DMS53 treated with DMSO at 0.1 percent for 48 hours (cell line): ENCODE measurements at regions not wholly inside any gene's neighbourhood (a gene's known extent, or its start where the extent isn't known, plus 50 kb on each side); places are given as distances from the start of the nearest gene placed in this dataset.

Experiments used
- DNase-seq: peaks from one replicate; lab custom pipeline; 2025; ENCODE audit not compliant: unreplicated experiment; lab: John Stamatoyannopoulos, UW

DNA sequence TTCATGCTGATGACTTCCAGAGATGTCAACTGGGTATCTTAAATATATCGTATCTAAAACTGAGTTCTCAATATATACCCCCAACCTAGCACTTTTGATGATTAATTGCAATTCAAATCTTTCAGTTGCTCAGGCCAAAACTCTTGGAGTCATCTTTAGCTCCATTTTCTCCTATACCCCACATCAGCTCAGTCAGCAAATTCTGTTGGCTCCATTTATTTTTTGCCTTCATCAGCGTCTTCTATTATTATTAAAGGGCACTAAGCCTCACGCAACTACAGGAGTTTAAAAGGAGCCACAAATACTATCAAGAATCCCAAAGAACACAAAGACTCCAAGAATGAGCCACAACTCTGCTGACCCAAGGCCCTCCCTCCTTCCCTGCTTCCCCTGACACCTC lies 134.9 kb downstream of the KCTD12 start:
- DNase-seq, result no peak

DNA sequence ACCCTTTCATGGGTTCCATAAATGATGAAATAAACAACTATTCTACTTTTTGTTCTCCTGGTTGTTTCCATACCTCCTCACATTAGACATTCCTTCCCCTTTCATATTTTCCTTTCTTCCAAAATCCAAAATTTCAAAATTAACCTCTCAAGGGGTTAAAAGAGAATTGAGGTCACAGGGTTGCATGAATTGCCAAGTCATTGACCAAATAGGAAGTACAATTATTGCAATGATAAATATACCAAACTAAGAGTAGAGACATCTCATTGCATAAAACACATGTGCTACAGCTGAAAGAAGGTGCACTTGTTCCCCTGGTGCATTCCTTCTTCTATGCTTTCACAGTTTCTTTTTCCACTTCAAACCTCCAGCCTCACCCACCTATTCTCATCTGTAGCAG lies 136.1 kb downstream of the KCTD12 start:
- DNase-seq, result no peak

DNA sequence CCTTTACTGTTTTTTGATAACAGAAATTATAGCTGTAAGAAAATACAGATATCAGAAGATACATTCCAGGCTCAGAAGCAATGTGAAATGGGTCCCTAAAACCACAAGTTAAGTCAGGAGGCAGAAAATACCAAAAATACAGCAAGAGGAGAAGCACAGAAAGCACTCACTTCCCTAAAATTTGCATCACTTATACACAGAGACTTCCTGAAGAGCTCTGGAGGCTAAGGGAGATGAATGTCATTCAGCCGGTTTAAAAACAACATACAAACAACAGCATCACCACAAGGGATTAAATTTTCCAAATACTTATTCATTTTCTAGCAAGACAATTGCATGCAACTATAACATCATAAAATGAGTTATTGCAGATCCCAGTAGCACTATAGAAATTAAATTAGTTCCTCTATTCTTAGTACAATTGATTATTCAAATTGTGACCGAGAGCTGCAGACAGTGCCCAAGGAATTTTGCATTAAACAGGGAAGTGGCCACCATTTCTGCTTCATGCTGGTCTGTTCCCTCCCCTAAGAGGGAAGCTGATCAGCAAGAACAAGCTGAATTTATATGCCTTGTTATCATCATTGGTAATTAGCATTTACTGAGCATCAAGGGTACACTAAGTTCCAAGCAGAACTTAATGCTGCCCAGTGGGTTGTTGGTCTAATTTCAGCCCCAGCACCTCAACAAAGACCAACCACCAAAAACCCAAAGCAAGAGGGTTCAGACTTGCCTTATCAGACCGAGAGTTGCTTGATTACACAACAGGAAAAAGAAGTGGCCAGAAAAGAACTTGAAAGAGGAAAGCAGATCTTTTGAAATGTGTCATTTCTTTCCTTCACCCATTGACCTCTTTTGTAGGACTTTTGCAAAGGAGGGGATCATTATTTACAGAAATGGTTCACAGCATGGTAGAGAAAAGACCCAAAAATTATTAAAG lies 140.7 kb downstream of the KCTD12 start:
- DNase-seq, result no peak

- no peak for DNase-seq
Observed at GRCh38 chr13:76741624-76742023, 144.6 kb downstream of the KCTD12 start.

GRCh38 chr13:76741046-76741445 lies 145.2 kb downstream of the KCTD12 start:
- no peak for DNase-seq

- DNase-seq, result no peak
Observed at GRCh38 chr13:76738616-76739015, 147.6 kb downstream of the KCTD12 start.

DNA sequence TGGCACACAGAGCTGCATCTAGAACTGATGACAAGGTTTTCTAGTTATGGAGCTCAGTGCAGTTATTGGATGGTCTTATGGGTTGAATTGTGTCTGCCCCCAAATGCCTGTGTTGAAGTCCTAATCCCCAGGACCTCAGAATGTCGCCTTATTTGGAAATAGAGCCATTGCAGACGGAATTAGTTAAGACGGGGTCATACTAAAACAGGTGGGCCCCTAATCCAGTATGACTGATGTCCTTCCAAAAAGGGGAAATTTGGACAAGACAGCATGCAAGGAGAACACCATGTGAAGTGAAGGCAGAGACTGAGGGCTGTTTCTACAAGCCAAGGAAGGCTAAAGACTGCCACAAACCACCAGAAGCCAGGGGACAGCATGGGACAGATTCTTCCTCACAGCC lies 148.7 kb downstream of the KCTD12 start:
- DNase-seq, result no peak

DNA sequence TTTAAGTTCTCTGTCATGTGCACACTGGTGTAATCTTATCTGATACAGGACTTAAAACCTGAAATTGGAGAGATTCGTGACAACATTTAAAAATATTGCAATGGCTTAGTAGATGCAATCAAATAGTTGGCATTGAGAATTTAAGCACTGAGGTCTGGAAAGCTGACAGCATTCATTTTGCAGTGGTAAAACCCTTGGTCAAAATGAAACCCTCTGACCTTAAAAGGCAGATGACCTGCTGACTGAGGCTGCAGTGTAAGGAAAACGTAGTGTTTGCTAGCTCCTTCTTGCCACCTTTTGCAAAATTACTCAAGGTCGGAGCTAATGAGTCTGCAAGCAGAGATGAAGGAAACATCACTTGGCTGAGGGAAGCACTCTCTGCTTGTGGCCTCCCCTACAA lies 150.6 kb downstream of the KCTD12 start:
- no peak for DNase-seq

DNA sequence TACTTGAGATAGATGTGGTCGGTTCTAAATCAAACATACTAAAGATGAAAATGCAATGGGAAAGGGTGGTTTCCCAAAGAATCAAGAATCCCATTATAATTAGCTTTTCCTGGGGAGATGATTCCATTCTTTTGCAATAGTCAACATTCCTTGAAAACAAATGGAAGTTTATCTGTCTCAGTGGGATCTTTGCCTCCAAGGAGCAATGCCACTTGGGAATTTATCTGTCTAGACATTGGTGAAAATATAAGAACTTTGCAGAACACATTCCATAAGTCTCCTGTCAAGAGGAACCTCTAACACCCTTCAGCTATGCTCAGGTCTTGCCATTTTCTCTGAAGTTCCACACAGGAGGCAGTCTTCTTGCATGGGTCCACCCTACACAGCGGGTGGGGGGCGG lies 152.5 kb downstream of the KCTD12 start:
- DNase-seq, result no peak

- no peak for DNase-seq
Observed at GRCh38 chr13:76732367-76732766, 153.8 kb downstream of the KCTD12 start.

DNA sequence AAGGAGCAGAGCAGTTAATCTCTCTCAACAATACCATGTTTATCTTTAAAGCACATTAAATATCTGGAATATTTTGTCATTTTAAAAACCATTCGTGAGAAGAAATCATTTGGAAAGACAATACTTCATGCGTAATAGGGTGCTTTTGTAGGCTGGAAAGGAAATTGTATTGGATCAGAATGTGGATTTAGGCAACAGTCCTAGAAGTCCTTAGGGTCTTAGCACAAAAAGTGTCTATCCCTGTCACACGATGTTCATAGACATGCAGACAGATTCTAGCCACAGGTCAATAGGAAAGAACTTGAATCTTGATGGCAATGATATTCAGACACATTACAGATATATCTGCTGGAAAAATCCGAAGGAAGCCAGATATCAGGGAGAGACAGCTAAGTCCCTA lies 156.0 kb downstream of the KCTD12 start:
- no peak for DNase-seq

GRCh38 chr13:76729691-76730090 lies 156.5 kb downstream of the KCTD12 start:
- DNase-seq, result no peak

DNA sequence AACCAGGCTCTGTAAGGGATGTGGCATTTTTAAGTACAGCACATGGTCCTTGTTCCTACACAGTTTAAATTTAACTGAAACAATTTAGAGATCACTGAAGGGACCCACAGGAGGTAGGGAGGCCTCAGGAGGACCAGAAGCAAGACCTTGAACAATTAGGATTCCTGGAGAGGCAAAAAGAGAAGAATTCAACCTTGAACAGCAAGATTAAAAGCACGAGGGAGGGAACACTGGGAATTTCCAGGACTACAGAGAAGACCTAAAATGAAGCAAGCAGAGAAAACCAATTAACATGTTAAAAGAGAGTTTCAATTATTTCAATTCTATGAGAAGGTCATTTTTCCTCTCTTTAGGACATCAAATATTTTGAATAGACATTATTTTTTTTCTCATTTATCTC lies 160.3 kb downstream of the KCTD12 start:
- DNase-seq, result no peak

DNA sequence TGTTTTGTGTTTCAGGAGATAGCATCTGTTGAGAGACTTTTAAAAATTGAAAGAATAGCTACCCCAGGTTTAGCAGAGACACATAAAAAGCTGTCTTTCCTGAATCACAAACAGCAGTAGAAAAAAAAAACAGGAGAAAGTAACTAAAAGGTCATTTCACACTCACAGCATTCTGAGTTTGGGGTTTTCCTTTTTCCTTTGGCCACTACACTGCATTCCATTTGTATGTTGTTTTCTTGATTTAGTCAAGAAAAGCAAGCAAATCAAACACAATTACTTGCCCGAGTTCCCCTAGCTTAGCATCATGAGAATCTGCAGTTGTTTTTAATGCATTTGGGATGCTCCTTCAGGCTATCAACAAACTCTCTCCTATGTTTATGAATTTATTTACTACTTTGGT lies 161.0 kb downstream of the KCTD12 start:
- no peak for DNase-seq

DNA sequence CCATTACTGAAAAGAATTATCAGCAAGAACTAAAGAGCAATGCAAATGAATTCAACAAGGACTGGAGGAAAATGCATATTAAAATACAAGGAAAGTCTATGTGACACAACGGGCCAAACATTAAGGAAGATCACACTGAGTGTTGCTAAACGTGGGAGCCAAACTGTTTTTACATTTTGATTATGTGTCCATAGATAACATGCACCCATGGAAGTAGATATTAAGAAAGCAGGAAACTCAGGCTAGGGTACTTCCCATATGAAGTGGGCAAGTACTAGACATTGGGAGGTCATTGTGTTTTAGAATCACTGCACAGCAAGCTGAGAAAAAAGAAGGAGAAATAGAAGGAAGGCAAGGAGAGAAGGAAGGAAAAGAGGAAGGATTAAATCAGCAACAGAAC lies 161.8 kb downstream of the KCTD12 start:
- no peak for DNase-seq

DNA sequence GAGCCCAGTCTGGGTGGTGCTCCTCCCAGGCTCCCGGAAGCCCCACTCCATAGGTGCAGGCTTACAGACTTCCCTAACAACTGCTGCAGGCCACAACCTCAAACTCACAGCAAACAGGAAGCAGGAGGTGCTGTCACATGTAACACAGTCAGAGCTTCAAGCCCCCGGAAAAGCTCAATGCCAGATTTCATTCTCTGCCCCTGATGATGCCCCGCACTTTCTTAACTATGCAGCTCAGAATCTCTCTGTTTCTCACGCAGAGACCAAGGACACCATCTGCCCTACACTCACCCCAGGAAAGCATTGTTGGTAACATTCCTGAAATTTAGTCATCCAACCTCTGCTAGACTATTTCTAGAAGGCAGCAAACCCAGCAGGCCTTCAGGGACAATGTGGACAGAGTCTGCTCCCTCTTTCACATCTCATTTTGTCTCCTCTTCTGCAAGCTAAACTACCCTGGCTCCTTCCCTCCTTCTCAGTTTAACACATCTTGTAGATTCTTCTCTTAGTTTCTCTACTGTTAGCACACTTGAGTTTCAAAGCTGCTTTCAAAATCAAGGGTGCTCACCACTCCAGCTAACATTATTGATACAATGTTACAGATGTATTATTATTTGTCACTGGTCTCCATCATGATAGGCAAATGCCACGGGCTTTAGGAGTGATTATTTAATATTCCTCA lies 162.5 kb downstream of the KCTD12 start:
- DNase-seq, result no peak

GRCh38 chr13:76722782-76723181 lies 163.4 kb downstream of the KCTD12 start:
- no peak for DNase-seq

- DNase-seq, result no peak
Observed at GRCh38 chr13:76720821-76721220, 165.4 kb downstream of the KCTD12 start.

DNA sequence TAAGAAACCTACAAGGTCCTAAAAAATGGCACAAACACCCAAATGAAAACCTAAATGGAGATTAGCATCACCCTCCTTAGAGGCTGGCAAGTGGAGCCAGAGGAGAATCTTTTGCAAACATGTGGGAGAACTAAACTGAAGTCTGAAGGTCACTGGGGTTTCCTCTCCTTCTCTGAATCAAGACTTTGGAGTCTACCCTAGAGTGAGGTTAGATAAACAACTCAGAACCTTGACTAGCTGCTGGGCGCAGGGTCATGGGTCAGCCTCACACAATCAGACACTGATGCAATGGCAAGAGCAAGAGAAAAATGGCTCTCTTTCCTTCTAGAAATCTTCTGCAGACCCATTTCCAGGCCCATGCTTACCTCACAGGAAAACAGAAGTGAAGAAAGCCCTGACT lies 165.8 kb downstream of the KCTD12 start:
- no peak for DNase-seq

- DNase-seq, result no peak
Observed at GRCh38 chr13:76719955-76720354, 166.2 kb downstream of the KCTD12 start.

- DNase-seq, result no peak
Observed at GRCh38 chr13:76717092-76717491, 169.1 kb downstream of the KCTD12 start.

- DNase-seq, result no peak
Observed at GRCh38 chr13:76715621-76716020, 170.6 kb downstream of the KCTD12 start.
